ENCODE measurements at regions not wholly inside any gene's neighbourhood (a gene's known extent, or its start where the extent isn't known, plus 50 kb on each side); places are given as distances from the start of the nearest gene placed in this dataset.
A peak's percentile ranks its signal among the peaks of the same experiment; 100 is the strongest.

DNA sequence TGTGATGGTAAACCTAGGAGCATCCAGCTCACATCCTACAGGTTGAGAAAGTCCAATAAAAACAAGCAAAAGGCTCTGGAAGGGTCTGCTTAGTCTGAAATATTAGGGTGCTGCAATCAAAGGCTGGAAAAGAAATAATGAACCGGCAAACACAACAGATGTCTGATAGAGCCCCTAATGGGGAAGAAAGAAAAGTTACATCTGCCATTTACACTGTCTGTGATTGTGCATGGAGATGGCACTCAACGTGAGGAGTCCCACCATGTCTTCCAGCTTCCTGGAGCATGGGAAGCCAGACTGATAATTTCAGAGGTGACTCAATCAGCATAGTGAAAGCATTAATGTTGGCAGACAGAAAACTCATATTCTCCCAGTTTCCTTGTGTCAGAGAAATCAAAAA lies 307.8 kb downstream of the EPHA4 start:
- intact Hi-C loops (cut with DNase I): no loop called here
- 56 to 85% (median 75%) methylated on average over 2 of the region's 2 CpGs for WGBS, 4 donors
- no peak for TF ChIP-seq POLR2A (IDR thresholded peaks at IDR 0.05)
- TF ChIP-seq, protein P1, sequence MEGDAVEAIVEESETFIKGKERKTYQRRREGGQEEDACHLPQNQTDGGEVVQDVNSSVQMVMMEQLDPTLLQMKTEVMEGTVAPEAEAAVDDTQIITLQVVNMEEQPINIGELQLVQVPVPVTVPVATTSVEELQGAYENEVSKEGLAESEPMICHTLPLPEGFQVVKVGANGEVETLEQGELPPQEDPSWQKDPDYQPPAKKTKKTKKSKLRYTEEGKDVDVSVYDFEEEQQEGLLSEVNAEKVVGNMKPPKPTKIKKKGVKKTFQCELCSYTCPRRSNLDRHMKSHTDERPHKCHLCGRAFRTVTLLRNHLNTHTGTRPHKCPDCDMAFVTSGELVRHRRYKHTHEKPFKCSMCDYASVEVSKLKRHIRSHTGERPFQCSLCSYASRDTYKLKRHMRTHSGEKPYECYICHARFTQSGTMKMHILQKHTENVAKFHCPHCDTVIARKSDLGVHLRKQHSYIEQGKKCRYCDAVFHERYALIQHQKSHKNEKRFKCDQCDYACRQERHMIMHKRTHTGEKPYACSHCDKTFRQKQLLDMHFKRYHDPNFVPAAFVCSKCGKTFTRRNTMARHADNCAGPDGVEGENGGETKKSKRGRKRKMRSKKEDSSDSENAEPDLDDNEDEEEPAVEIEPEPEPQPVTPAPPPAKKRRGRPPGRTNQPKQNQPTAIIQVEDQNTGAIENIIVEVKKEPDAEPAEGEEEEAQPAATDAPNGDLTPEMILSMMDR (IDR thresholded peaks at IDR 0.05): no peak
- Histone ChIP-seq H3K27ac (no peak overlapping the region), H3K4me1 (replicated peaks in 1 of 2) (peaks cover 0 to 2% of the 10 kb centered on the region in 2 donors), H3K9me3 (replicated peaks in 1 of 3) (no peaks in the 10 kb centered on the region), H3K4me3 (no peak overlapping the region), H3K27me3 (no peaks in the 10 kb centered on the region), H3K36me3 (replicated peaks in 1 of 2) (no peaks in the 10 kb centered on the region)
- no peak for DNase-seq

DNA sequence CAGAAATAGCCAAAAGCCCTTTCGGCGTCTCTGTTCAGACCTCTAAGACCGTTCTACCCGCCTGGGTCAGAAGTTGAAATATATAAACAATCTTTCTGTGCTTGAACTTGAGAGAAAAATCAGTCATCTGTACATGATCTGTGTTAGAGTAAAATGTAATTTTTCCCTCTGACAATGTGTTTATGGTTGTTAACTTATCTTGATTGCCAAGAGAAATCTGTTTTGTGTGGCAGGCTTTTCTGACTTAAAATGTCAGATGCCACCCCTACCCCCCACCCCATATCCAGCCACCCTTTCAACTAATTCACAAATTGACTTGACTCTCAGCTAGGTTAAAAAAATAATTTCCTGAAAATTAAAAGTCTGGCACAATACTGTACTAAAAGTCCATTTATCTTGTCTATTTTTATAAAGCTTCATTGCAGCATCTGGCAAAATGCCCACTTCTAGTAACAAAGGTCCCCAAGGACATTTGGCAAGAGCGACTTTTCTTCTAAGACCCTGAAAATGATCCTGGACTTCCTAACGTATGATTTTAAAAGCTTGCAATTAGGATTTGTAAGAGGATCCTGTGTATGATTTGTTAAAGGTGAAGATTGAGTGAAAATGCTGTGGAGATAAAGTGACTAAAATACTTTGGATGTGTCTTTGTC lies 304.2 kb downstream of the EPHA4 start:
- H3K27ac ChIP-seq: no peak overlapping the region
- no peaks in the 10 kb centered on the region for H3K9me3 ChIP-seq (replicated peaks in 1 of 3)
- H3K36me3 ChIP-seq (replicated peaks in 1 of 2): no peaks in the 10 kb centered on the region
- no peaks in the 10 kb centered on the region for H3K27me3 ChIP-seq
- H3K4me1 ChIP-seq (replicated peaks in 1 of 2): peaks cover 0 to 2% of the 10 kb centered on the region in 2 donors
- H3K4me3 ChIP-seq: no peak overlapping the region
- TF ChIP-seq POLR2A (IDR thresholded peaks at IDR 0.05): no peak
- TF ChIP-seq, protein P1 (IDR thresholded peaks at IDR 0.05): no peak
- intact Hi-C loops (cut with DNase I): no loop called here
- DNase-seq: peak in 1 of 7 donors; percentile 25
- 29 to 34% (median 31%) methylated on average over 6 of the region's 6 CpGs for WGBS, 4 donors

DNA sequence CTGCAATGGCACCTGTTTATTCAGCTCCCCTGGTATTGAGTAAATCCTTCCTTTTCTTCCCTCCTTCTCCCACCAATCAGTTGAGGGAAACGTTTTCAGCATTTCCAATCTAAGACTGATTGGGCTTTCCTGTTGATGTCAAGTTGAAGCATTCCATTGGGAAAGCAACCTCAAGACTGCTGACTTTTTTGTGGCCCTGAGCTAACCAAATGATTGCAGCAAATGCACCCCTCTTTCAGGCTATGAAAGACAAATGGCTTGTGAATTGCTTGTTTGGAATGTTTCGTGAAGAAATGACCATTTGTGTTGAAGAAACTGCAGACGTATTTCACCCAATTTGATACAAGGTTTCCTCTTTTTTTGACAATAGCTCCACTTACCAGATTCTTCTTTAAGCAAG lies 303.5 kb downstream of the EPHA4 start:
- intact Hi-C loops (cut with DNase I): no loop called here
- H3K27me3 ChIP-seq: no peaks in the 10 kb centered on the region
- peaks cover 0 to 2% of the 10 kb centered on the region in 2 donors for H3K4me1 ChIP-seq (replicated peaks in 1 of 2)
- WGBS, 4 donors: 52 to 65% (median 60%) methylated on average over 3 of the region's 3 CpGs
- no peaks in the 10 kb centered on the region for H3K36me3 ChIP-seq (replicated peaks in 1 of 2)
- TF ChIP-seq POLR2A (IDR thresholded peaks at IDR 0.05): no peak
- TF ChIP-seq, protein P1 (IDR thresholded peaks at IDR 0.05): no peak
- no peak overlapping the region for H3K4me3 ChIP-seq
- no peaks in the 10 kb centered on the region for H3K9me3 ChIP-seq (replicated peaks in 1 of 3)
- H3K27ac ChIP-seq: no peak overlapping the region
- DNase-seq: no peak

DNA sequence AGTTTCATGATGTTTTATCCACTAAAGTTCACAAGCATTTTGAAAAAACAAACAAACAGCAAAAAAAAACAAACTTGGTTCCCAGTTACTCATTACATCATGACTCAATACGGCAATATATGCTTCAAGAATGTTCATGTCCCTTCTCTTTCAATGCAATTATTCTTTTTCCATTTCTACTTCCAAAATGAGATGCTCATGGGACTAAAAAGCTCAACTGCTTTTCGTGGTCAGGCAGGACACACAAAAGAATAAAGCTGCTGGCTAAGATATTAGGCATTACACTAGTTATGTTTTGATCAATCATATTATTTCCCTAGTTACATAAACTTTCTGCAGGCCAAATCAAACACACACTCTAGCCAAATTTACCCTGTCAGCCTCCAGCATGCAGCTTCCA lies 301.3 kb downstream of the EPHA4 start:
- intact Hi-C loops (cut with DNase I): no loop called here
- TF ChIP-seq, protein P1 (IDR thresholded peaks at IDR 0.05): no peak
- no peak for TF ChIP-seq POLR2A (IDR thresholded peaks at IDR 0.05)
- H3K4me1 ChIP-seq (replicated peaks in 1 of 2): peaks cover 0 to 2% of the 10 kb centered on the region in 2 donors
- no peaks in the 10 kb centered on the region for H3K9me3 ChIP-seq (replicated peaks in 1 of 3)
- H3K36me3 ChIP-seq (replicated peaks in 1 of 2): no peaks in the 10 kb centered on the region
- 59 to 82% (median 69%) methylated on average over 2 of the region's 2 CpGs for WGBS, 4 donors
- no peak overlapping the region for H3K4me3 ChIP-seq
- no peak for DNase-seq
- no peaks in the 10 kb centered on the region for H3K27me3 ChIP-seq
- H3K27ac ChIP-seq: no peak overlapping the region
